Gastroesophageal sphincter (tissue), 4 donors: ENCODE measurements at regions not wholly inside any gene's neighbourhood (a gene's known extent, or its start where the extent isn't known, plus 50 kb on each side); places are given as distances from the start of the nearest gene placed in this dataset.

Source experiments
- ATAC-seq: fragments of 150-250 bp; one replicate; pipeline ENCODE4 v1.9.1; 2016; ENCODE audit warnings: mild to moderate bottlenecking, moderate library complexity
- H3K27ac ChIP-seq, 4 donors: fragments of 200-600 bp; sonication (generic) in 3 of 4; 1 replicate in 3 of 4; 2 replicates in 1 of 4; pipeline ENCODE4 v1.5.1; 2016 to 2019
- H3K27me3 ChIP-seq: fragments of 200-600 bp; sonication (generic); one replicate; pipeline ENCODE4 v1.5.1; 2019
- H3K36me3 ChIP-seq, 2 donors: fragments of 200-600 bp; sonication (generic); one replicate each; pipeline ENCODE4 v1.5.1; 2019; ENCODE audit warnings: control low read depth in 1 of 2
- H3K4me1 ChIP-seq, 3 donors: fragments of 200-600 bp; sonication (generic); 1 replicate in 2 of 3; 2 replicates in 1 of 3; pipeline ENCODE4 v1.5.1; 2016 to 2019; ENCODE audit warnings: control low read depth in 2 of 3
- H3K4me3 ChIP-seq, 2 donors: fragments of 200-600 bp; sonication (generic); one replicate each; pipeline ENCODE4 v1.5.1; 2019; ENCODE audit warnings: mild to moderate bottlenecking in 1 of 2, moderate library complexity in 1 of 2
- H3K9me3 ChIP-seq, 3 donors: fragments of 200-600 bp; sonication (generic); one replicate each; pipeline ENCODE4 v1.5.1; 2017 to 2019; ENCODE audit warnings: control low read depth in 2 of 3
- EP300 ChIP-seq: sonication (generic); formaldehyde crosslinking; IDR thresholded peaks from one replicate; pipeline ENCODE4 v1.6.1; 2017; ENCODE audit warnings: antibody characterized with exemption, mild to moderate bottlenecking
- POLR2A ChIP-seq, 2 donors: fragments of 450-650 bp; IDR thresholded peaks; one replicate each; pipeline ENCODE4 v1.6.1; 2017; ENCODE audit warnings: antibody characterized with exemption in 2 of 2, mild to moderate bottlenecking in 2 of 2, moderate library complexity in 1 of 2
- POLR2AphosphoS5 ChIP-seq: sonication (generic); formaldehyde crosslinking; IDR thresholded peaks from one replicate; pipeline ENCODE4 v1.6.1; 2017; ENCODE audit warnings: antibody characterized with exemption
- WGBS, 2 donors: methylation state at CpG; one replicate each; pipeline ENCODE4 v1.1.5; 2018; ENCODE audit warnings: low coverage in 1 of 2; 5-methylcytosine and 5-hydroxymethylcytosine counted together
- TF ChIP-seq, protein P1 (sequence below), 4 experiments: fragments of 200-600 bp in 2 of 4; fragments of 450-650 bp in 2 of 4; sonication (generic) in 1 of 4; IDR thresholded peaks; one replicate each; pipeline ENCODE4 v1.5.1; 2017 to 2019; ENCODE audit warnings: antibody characterized with exemption in 4 of 4, mild to moderate bottlenecking in 2 of 4, moderate library complexity in 2 of 4

DNA sequence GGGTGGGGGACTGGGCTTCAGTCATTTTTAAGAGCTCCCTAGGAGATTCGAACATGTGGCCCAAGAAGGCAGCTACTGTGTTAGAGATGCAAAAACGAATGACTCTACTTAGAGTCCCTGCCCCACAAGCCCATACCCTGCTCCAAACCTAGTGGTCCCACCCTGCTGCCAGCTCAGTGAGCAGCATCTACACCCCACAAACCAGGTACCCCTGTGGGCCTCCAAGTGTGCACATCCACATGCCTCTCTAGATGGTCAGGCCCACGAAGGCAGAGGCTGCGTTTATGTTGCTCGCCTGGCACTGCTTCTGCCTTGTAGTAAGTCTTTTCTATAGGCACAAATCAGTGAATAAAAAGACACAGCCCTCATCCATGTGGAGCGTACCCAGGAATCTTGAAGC lies 112.6 kb downstream of the PDCL3 start:
- no peaks in the 10 kb centered on the region for H3K4me1 ChIP-seq
- TF ChIP-seq, protein P1, sequence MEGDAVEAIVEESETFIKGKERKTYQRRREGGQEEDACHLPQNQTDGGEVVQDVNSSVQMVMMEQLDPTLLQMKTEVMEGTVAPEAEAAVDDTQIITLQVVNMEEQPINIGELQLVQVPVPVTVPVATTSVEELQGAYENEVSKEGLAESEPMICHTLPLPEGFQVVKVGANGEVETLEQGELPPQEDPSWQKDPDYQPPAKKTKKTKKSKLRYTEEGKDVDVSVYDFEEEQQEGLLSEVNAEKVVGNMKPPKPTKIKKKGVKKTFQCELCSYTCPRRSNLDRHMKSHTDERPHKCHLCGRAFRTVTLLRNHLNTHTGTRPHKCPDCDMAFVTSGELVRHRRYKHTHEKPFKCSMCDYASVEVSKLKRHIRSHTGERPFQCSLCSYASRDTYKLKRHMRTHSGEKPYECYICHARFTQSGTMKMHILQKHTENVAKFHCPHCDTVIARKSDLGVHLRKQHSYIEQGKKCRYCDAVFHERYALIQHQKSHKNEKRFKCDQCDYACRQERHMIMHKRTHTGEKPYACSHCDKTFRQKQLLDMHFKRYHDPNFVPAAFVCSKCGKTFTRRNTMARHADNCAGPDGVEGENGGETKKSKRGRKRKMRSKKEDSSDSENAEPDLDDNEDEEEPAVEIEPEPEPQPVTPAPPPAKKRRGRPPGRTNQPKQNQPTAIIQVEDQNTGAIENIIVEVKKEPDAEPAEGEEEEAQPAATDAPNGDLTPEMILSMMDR (IDR thresholded peaks at IDR 0.05) = no peak
- TF ChIP-seq EP300 (no peak), POLR2A (IDR thresholded peaks at IDR 0.05) (no peak), POLR2AphosphoS5 (no peak)
- H3K36me3 ChIP-seq = no peaks in the 10 kb centered on the region
- H3K27me3 ChIP-seq = no peaks in the 10 kb centered on the region
- no peaks in the 10 kb centered on the region for H3K9me3 ChIP-seq
- no peak overlapping the region for H3K27ac ChIP-seq
- 60 to 63% methylated on average over 1 to 4 of the region's 6 CpGs for WGBS, 2 donors
- H3K4me3 ChIP-seq = no peak overlapping the region
- no peak for ATAC-seq

DNA sequence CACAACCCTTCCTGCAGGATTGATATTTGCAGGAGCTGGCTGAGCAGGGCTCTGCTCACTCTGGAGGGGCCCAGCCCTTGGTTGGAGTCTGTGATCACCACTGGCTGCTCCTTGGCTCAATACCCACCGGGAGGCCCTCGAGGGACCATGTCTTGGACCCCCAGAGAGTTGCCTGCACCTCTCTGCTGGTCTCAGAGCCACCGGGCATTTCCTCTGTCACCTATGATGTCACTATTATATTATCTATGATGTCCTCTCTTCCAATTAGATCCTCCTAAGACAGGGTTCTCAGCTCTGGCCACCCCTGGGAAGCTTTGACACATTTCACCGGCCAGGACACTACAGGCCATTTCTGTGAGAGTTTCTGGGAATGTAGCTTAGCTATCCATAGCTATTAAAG lies 113.1 kb downstream of the PDCL3 start:
- no peaks in the 10 kb centered on the region for H3K27me3 ChIP-seq
- ATAC-seq = no peak
- no CpG with 5 or more reads among the region's 4 CpGs for WGBS, 2 donors
- no peaks in the 10 kb centered on the region for H3K4me1 ChIP-seq
- no peak overlapping the region for H3K27ac ChIP-seq
- H3K4me3 ChIP-seq = no peak overlapping the region
- no peaks in the 10 kb centered on the region for H3K9me3 ChIP-seq
- no peaks in the 10 kb centered on the region for H3K36me3 ChIP-seq
- TF ChIP-seq POLR2AphosphoS5 (no peak), EP300 (no peak)
- TF ChIP-seq, protein P1 (IDR thresholded peaks at IDR 0.05) = no peak

DNA sequence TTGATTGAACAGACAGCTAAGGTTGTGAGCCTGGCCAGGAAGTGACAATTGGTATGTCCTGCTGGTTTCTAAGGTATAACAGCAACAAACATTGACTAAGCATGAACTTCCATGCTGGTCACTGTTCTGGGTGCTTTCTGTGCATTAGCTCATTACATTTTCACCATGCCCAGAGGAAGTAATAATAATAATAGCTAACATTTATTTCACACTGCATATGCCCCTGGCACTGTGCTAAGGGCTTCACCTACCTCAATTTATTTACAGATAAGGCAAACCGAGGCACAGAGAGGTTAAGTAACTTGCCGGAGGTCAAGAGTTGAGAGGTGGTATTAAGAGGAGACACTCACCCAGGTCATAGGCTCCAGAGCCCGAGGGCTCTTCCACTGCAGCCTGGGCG lies 113.6 kb downstream of the PDCL3 start:
- no peaks in the 10 kb centered on the region for H3K36me3 ChIP-seq
- no peak overlapping the region for H3K27ac ChIP-seq
- TF ChIP-seq EP300 = no peak
- TF ChIP-seq POLR2AphosphoS5 = no peak
- no peak for TF ChIP-seq POLR2A (IDR thresholded peaks at IDR 0.05)
- no peak overlapping the region for H3K4me3 ChIP-seq
- H3K4me1 ChIP-seq = no peaks in the 10 kb centered on the region
- H3K9me3 ChIP-seq = no peaks in the 10 kb centered on the region
- no peaks in the 10 kb centered on the region for H3K27me3 ChIP-seq
- whole genome bisulfite sequencing, 2 donors = 83 to 90% methylated on average over 2 of the region's 4 CpGs
- ATAC-seq = no peak

DNA sequence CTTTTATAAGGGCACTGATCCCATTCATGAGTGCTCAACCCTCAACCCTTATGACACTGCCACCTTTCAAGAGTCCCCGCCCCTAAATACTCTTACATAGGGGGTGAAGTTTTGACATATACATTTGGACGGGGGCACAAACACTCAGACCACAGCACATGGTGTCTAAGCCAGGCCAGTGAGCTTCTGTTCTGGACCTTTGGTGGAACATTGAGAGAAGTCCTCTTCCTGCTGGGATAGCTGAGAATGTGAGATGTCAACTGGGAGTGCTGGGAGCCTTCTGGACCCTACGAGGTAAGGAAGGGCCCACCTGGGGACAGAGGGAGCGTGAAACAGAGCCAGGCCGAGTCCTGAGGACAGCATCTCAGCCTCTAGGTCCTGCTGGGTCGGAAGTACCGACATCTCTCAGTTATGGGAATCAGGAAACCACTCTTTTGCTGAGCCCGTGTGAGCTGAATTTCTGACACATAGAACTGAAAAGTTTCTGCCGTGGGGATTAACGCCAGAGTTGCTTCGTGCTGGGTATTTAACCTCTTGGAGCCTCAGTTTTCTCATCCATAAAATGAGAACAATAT lies 114.9 kb downstream of the PDCL3 start:
- 80 to 88% methylated on average over 4 to 7 of the region's 11 CpGs for WGBS, 2 donors
- H3K4me3 ChIP-seq = no peak overlapping the region
- no peaks in the 10 kb centered on the region for H3K27me3 ChIP-seq
- H3K27ac ChIP-seq = no peak overlapping the region
- TF ChIP-seq EP300 (no peak), POLR2A (IDR thresholded peaks at IDR 0.05) (no peak), POLR2AphosphoS5 (no peak)
- TF ChIP-seq, protein P1 (IDR thresholded peaks at IDR 0.05) = no peak
- no peaks in the 10 kb centered on the region for H3K36me3 ChIP-seq
- no peaks in the 10 kb centered on the region for H3K9me3 ChIP-seq
- H3K4me1 ChIP-seq = no peaks in the 10 kb centered on the region
- ATAC-seq = no peak

DNA sequence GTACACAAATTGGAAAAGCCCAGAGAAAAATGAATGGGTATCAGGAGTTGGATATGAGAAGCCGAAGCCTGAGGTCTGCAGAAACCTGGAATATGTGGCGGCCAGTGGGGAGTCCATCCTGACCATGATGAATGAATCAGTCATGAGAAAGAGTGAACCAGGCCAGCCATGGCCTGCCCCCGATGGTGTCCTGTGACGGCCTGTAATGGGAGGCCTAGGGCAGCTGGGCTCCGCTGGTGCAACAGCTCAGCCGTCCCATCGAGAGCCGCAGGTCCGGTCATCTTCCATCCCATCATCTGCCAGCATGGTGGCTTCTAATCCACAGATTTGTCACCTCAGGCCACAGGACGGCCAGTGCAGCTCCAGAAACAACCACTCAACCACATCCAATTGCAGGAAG lies 116.4 kb downstream of the PDCL3 start:
- Histone ChIP-seq H3K27ac (no peak overlapping the region), H3K27me3 (no peaks in the 10 kb centered on the region), H3K9me3 (peaks cover 0 to 9% (median 0%) of the 10 kb centered on the region in 3 donors), H3K4me1 (no peaks in the 10 kb centered on the region), H3K36me3 (no peaks in the 10 kb centered on the region), H3K4me3 (no peak overlapping the region)
- no peak for ATAC-seq
- 75 to 83% methylated on average over 1 to 2 of the region's 10 CpGs for WGBS, 2 donors
- TF ChIP-seq POLR2A (IDR thresholded peaks at IDR 0.05) = no peak
- TF ChIP-seq POLR2AphosphoS5 = no peak
- TF ChIP-seq EP300 = no peak
- TF ChIP-seq, protein P1 (IDR thresholded peaks at IDR 0.05) = no peak
